GM10248 (cell line): ENCODE measurements at regions not wholly inside any gene's neighbourhood (a gene's known extent, or its start where the extent isn't known, plus 50 kb on each side); places are given as distances from the start of the nearest gene placed in this dataset.

Experiments used
- CTCF ChIA-PET: fragments of 300-600 bp; sonication (Branson Sonifier 250); formaldehyde crosslinking; extraction: SDS; loops from one replicate; lab custom pipeline; 2021; ENCODE audit warnings: antibody characterized with exemption; lab: Yijun Ruan, JAX
- POLR2A ChIA-PET: fragments of 350-650 bp; sonication (Branson Sonifier 250); formaldehyde crosslinking; extraction: SDS; loops from one replicate; lab custom pipeline; 2020; ENCODE audit warnings: antibody characterized with exemption; lab: Yijun Ruan, JAX
- DNase-seq: peaks from one replicate; pipeline ENCODE4 v3.0.0; 2012; ENCODE audit errors: extremely low spot score
- CTCF ChIP-seq: IDR thresholded peaks from 2 replicates; pipeline ENCODE4 v1.5.1; 2012; ENCODE audit warnings: mild to moderate bottlenecking, low read depth; ENCODE audit errors: extremely low read depth, missing control alignments, control extremely low read depth

DNA sequence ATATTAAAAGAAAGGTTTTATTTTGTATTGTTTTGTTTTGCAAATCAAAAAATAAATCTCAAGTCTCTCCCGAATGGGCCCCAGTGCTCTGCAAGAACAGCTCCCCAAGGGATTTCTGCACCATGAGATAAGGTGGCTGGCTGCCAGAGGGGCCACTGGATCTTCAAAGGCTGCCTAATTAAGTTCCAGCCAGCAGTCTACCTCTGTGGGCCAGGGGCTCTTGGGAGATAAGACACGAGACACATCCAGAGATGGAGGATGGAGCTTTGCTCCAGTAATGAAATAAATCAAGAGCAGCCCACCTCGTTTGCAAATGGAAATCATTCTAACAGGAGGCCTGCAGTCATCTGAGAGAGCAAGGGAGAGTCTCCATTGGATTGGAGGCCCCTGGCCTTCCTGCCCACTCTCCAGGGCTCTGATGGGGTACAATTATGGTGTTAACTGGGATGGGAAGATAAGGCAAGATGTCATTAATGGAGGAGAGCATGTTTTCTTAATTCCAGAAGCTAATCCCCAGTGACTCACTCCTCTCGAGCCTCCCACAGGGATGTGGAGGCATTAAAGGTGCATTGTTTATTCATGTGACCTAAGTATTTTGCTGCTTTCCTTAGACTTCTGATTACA is 155.2 kb upstream of the KAZN start:
- POLR2A ChIA-PET: no interaction called here
- DNase-seq: no peak
- CTCF ChIA-PET: no interaction called here
- TF ChIP-seq CTCF: no peak

- CTCF ChIA-PET: no interaction called here
- POLR2A ChIA-PET: no interaction called here
- TF ChIP-seq CTCF: no peak
- DNase-seq: no peak
Observed at GRCh38 chr1:14451217-14451616, 147.3 kb upstream of the KAZN start.

GRCh38 chr1:14452551-14452950 is 145.9 kb upstream of the KAZN start:
- DNase-seq: no peak
- CTCF ChIA-PET: no interaction called here
- no peak for TF ChIP-seq CTCF
- POLR2A ChIA-PET: no interaction called here

DNA sequence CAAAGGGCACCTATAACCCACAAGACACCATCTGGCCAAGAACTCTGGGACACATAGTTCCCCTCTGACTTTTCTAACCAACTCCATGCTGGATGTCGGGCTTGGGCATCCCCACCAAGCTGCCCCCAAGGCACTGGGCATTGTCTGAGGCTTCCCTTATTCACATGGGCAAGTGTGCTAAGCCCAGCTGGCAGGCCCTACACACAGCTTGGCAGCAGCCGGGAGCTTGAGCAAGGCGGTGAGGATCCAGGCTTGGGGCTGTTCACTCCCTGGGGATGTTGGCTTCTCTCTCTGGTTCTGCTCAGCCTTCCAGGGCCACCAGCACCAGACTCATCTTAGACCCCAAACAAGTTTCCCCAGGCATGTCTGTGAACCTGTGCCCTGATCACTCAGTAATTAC is 138.3 kb upstream of the KAZN start:
- TF ChIP-seq CTCF: no peak
- no peak for DNase-seq
- POLR2A ChIA-PET: no interaction called here
- CTCF ChIA-PET: no interaction called here

GRCh38 chr1:14462851-14463250 is 135.6 kb upstream of the KAZN start:
- DNase-seq: no peak
- no peak for TF ChIP-seq CTCF
- ChIA-PET POLR2A (no interaction called here), CTCF (no interaction called here)

- ChIA-PET POLR2A (no interaction called here), CTCF (no interaction called here)
- no peak for TF ChIP-seq CTCF
- DNase-seq: no peak
Observed at GRCh38 chr1:14466006-14466405, 132.5 kb upstream of the KAZN start.
